Panc1 (cell line): ENCODE measurements at regions not wholly inside any gene's neighbourhood (a gene's known extent, or its start where the extent isn't known, plus 50 kb on each side); places are given as distances from the start of the nearest gene placed in this dataset.

Experiments used
- ATAC-seq: fragments of 200-7000 bp; cut with Tn5 transposase; 2 replicates; pipeline ENCODE4 v1.9.1; 2020; ENCODE audit warnings: mild to moderate bottlenecking, moderate library complexity
- BruUV-seq: library from RNA; stranded (reverse); fragments of 400-500 nt; replicated peaks from 2 replicates; lab custom pipeline; 2021; lab: Mats Ljungman, UMichigan
- CTCF ChIA-PET: fragments of 300-600 bp; sonication (Branson Sonifier 250); formaldehyde crosslinking; loops from one replicate; lab custom pipeline; 2022; ENCODE audit warnings: antibody characterized with exemption; lab: Charles Lee
- POLR2A ChIA-PET: fragments of 300-600 bp; sonication (Branson Sonifier 250); formaldehyde crosslinking; loops from one replicate; lab custom pipeline; 2022; ENCODE audit warnings: antibody characterized with exemption; lab: Charles Lee
- DNase-seq: peaks from one replicate; pipeline ENCODE4 v3.0.0-alpha.2; 2010; ENCODE audit warnings: low read depth, low spot score
- H3K27ac ChIP-seq: 2 replicates; pipeline ENCODE4 v1.5.1; 2011; ENCODE audit warnings: mild to moderate bottlenecking, low read length, inconsistent platforms
- H3K27me3 ChIP-seq: fragments of 200-500 bp; sonication (Bioruptor generic); 2 replicates; pipeline ENCODE4 v1.6.0; 2014; ENCODE audit warnings: low read length, inconsistent platforms; ENCODE audit not compliant: control insufficient read depth, insufficient read depth
- H3K36me3 ChIP-seq: fragments of 200-500 bp; sonication (Bioruptor generic); 2 replicates; pipeline ENCODE4 v1.5.1; 2014; ENCODE audit warnings: inconsistent platforms, mild to moderate bottlenecking, low read length, moderate library complexity; ENCODE audit not compliant: control insufficient read depth, insufficient read depth
- H3K4me1 ChIP-seq: 2 replicates; pipeline ENCODE4 v1.5.1; 2011; ENCODE audit warnings: inconsistent platforms, mild to moderate bottlenecking, low read length, moderate library complexity; ENCODE audit not compliant: control insufficient read depth, insufficient read depth
- H3K4me3 ChIP-seq, 2 experiments: 2 replicates each; pipeline ENCODE4 v1.5.1; 2011 to 2012; ENCODE audit warnings: low read depth in 2 of 2, low read length in 2 of 2, mild to moderate bottlenecking in 2 of 2, inconsistent platforms in 1 of 2, moderate library complexity in 1 of 2
- H3K9me3 ChIP-seq: fragments of 200-500 bp; sonication (Bioruptor generic); 2 replicates; pipeline ENCODE4 v1.5.1; 2014; ENCODE audit warnings: low read depth, mild to moderate bottlenecking, inconsistent platforms, low read length, moderate library complexity; ENCODE audit not compliant: control insufficient read depth, insufficient read depth
- POLR2AphosphoS5 ChIP-seq: IDR thresholded peaks from 2 replicates; pipeline ENCODE4 v1.6.1; 2012; ENCODE audit warnings: mild to moderate bottlenecking, low read depth, low read length, moderate library complexity
- REST ChIP-seq, 2 experiments: IDR thresholded peaks; 2 replicates each; pipeline ENCODE4 v1.6.1; 2011 to 2012; ENCODE audit warnings: low read depth in 2 of 2, control low read depth in 1 of 2, low read length in 1 of 2, mild to moderate bottlenecking in 1 of 2, moderate library complexity in 1 of 2; ENCODE audit not compliant: insufficient read depth in 1 of 2
- SIN3A ChIP-seq: IDR thresholded peaks from 2 replicates; pipeline ENCODE4 v1.6.1; 2012; ENCODE audit warnings: low read depth, mild to moderate bottlenecking, low read length, moderate library complexity, borderline replicate concordance; ENCODE audit not compliant: insufficient read depth
- TCF7L2 ChIP-seq: IDR thresholded peaks from 2 replicates; pipeline ENCODE4 v1.6.1; 2011; ENCODE audit warnings: mild to moderate bottlenecking, low read depth, low read length, inconsistent platforms
- in situ Hi-C: cut with HindIII; loops from 2 replicates; pipeline ENCODE4 v1.10.0; 2016; ENCODE audit warnings: low sequenced_read_pairs, low pct_unique_long_range_greater_than_20kb
- intact Hi-C: fragments of 100-400 bp; cut with micrococcal nuclease; formaldehyde crosslinking; loops from one replicate; pipeline ENCODE4 v1.10.0; 2022; ENCODE audit not compliant: unreplicated experiment
- TF ChIP-seq, protein P1 (sequence below): fragments of 450-650 bp; IDR thresholded peaks from 2 replicates; pipeline ENCODE4 v1.5.1; 2017; ENCODE audit warnings: mild to moderate bottlenecking

- Histone ChIP-seq H3K27me3 (no peaks in the 10 kb centered on the region), H3K4me3 (no peak overlapping the region), H3K4me1 (no peaks in the 10 kb centered on the region), H3K27ac (no peak overlapping the region), H3K9me3 (no peaks in the 10 kb centered on the region), H3K36me3 (no peaks in the 10 kb centered on the region)
- ATAC-seq, result no peak
- intact Hi-C loops (no loop called here), in situ Hi-C loops (no loop called here)
- ChIA-PET POLR2A (no interaction called here), CTCF (no interaction called here)
- no TSS peak for BruUV-seq
- TF ChIP-seq TCF7L2, result no peak
- TF ChIP-seq, protein P1, sequence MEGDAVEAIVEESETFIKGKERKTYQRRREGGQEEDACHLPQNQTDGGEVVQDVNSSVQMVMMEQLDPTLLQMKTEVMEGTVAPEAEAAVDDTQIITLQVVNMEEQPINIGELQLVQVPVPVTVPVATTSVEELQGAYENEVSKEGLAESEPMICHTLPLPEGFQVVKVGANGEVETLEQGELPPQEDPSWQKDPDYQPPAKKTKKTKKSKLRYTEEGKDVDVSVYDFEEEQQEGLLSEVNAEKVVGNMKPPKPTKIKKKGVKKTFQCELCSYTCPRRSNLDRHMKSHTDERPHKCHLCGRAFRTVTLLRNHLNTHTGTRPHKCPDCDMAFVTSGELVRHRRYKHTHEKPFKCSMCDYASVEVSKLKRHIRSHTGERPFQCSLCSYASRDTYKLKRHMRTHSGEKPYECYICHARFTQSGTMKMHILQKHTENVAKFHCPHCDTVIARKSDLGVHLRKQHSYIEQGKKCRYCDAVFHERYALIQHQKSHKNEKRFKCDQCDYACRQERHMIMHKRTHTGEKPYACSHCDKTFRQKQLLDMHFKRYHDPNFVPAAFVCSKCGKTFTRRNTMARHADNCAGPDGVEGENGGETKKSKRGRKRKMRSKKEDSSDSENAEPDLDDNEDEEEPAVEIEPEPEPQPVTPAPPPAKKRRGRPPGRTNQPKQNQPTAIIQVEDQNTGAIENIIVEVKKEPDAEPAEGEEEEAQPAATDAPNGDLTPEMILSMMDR, result no peak
- no peak for TF ChIP-seq POLR2AphosphoS5
- TF ChIP-seq REST (IDR thresholded peaks at IDR 0.05; ENCODE audit: insufficient read depth in 1 of 2, low read depth in 2 of 2, low read length in 1 of 2), result no peak
- TF ChIP-seq SIN3A, result no peak
- no peak for DNase-seq
These were observed 259.6 kb upstream of the KCNJ16 start for GRCh38 chr17:69815406-69815805.

GRCh38 chr17:69818467-69818866 is 256.6 kb upstream of the KCNJ16 start:
- no peak overlapping the region for H3K27ac ChIP-seq

More at GRCh38 chr17:69818467-69818866, 256.6 kb upstream of the KCNJ16 start:
- in situ Hi-C loops (no loop called here), intact Hi-C loops (no loop called here)
- no peaks in the 10 kb centered on the region for H3K4me1 ChIP-seq
- no TSS peak for BruUV-seq
- no peaks in the 10 kb centered on the region for H3K9me3 ChIP-seq
- CTCF ChIA-PET, result no interaction called here
- no peaks in the 10 kb centered on the region for H3K36me3 ChIP-seq
- TF ChIP-seq TCF7L2, result no peak
- no peak for TF ChIP-seq REST (IDR thresholded peaks at IDR 0.05; ENCODE audit: insufficient read depth in 1 of 2, low read depth in 2 of 2, low read length in 1 of 2)
- TF ChIP-seq POLR2AphosphoS5, result no peak
- no peak for TF ChIP-seq SIN3A
- TF ChIP-seq, protein P1, result no peak
- H3K27me3 ChIP-seq, result no peaks in the 10 kb centered on the region
- H3K4me3 ChIP-seq, result no peak overlapping the region
- POLR2A ChIA-PET, result no interaction called here
- no peak for ATAC-seq
- no peak for DNase-seq
